COLO668 (cell line): ENCODE measurements at regions not wholly inside any gene's neighbourhood (a gene's known extent, or its start where the extent isn't known, plus 50 kb on each side); places are given as distances from the start of the nearest gene placed in this dataset.

Experiments used
- DNase-seq: peaks from one replicate; lab custom pipeline; 2025; ENCODE audit not compliant: unreplicated experiment; lab: John Stamatoyannopoulos, UW

GRCh38 chr2:59936048-59936447 is 617.4 kb downstream of the BCL11A start:
- DNase-seq = peak; percentile 11

- DNase-seq = no peak
These were observed 618.4 kb downstream of the BCL11A start for GRCh38 chr2:59935005-59935404.

DNA sequence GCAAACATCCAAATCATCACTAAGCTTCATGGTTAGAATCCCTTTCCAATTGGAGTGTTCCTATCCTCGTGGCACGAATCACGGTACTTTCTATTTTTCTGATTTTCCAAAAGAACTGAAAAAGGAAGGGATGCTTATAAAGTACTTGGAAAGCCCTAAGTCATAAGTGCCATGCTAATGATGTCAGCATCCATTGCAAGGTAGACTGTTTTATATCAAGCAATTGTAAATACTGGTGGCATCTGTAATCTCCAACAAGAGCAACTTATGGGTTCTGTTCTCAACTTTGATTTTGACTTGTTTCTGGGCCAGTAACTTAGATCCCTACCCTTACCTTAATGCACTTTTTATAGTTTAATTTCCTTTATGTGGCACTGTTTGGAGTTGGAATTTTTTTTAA is 619.5 kb downstream of the BCL11A start:
- DNase-seq = no peak

GRCh38 chr2:59932341-59932740 is 621.1 kb downstream of the BCL11A start:
- DNase-seq = peak; percentile 7

DNA sequence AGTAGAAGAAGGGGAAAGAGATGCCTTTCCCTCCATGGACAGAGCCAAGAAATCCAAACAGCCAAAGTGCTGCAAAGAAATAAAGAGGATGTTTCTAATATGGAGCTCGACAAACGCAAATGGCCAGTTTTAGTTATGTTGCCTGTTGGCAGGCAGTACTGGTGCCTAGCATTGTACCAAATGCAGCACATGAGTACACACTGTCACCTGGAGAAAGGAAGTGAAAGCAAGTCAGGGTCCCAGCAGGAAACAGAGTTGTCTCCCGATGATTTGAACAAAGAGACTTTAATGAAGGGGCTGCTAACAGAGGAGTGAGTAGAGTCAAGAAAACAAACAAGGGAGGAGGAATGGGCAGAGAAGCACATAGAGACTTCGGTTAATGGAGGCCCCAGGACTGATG is 623.0 kb downstream of the BCL11A start:
- DNase-seq = no peak

GRCh38 chr2:59926731-59927130 is 626.7 kb downstream of the BCL11A start:
- no peak for DNase-seq

GRCh38 chr2:59925321-59925720 is 628.1 kb downstream of the BCL11A start:
- DNase-seq = no peak

DNA sequence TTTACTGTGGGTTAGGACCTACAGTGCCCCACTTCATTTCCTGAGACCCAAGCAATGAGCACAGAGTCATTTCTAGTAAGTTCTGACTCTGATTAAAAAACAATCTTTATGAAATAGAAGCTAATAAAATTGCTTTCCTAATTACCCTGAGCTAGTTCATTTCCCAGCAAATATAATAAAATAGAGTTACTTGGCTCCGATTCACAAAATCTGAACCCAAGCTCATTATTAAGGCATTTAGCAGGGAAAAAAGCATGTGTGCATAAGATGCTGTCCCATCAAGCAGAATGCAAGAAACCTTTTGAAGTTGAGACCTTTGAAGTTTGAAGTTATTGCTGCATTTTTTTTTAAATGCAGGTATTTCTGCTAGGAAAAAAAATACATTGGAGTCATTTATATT is 629.1 kb downstream of the BCL11A start:
- DNase-seq = no peak

- no peak for DNase-seq
These were observed 631.0 kb downstream of the BCL11A start for GRCh38 chr2:59922450-59922849.

- no peak for DNase-seq
These were observed 631.7 kb downstream of the BCL11A start for GRCh38 chr2:59921743-59922142.

DNA sequence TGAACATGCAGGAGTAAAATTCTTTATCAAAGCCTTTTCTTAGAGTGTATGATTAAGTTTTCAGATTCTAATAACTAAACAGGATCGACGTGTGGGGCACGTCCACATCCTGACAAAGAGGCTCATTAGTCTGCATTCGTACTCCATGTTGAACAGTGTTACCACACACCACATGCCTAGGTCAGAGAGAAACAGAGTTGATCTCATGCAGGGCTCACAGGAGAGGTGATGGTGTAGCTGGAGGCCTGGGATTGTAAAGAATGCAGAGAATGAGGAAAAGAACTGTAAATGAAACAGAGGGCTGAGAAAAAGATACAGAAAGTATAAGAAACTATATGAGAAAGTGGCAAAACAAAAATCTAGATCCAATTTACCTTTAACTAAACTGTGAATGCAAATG is 632.5 kb downstream of the BCL11A start:
- no peak for DNase-seq

GRCh38 chr2:59920307-59920706 is 633.1 kb downstream of the BCL11A start:
- DNase-seq = no peak

- DNase-seq = no peak
These were observed 633.9 kb downstream of the BCL11A start for GRCh38 chr2:59919579-59919978.

- DNase-seq = no peak
These were observed 641.4 kb downstream of the BCL11A start for GRCh38 chr2:59912042-59912441.

DNA sequence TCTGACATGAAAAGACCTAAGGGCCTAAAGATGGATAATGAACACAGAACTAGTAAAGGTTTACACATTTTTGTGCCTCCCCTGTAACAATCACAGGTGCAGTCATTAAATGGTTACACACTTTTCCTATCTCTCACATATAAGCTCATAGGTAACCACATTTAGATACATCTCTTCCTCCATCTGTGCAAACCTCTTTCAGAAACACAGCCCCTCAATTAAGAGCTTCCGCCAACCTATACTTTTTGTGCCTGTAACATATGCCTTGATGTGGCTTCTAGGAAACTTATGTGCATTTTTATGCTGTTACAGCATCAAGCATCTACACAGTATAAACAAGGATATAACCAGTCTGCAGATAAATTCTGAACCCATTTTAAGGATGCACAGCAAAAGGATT is 643.3 kb downstream of the BCL11A start:
- DNase-seq = no peak

DNA sequence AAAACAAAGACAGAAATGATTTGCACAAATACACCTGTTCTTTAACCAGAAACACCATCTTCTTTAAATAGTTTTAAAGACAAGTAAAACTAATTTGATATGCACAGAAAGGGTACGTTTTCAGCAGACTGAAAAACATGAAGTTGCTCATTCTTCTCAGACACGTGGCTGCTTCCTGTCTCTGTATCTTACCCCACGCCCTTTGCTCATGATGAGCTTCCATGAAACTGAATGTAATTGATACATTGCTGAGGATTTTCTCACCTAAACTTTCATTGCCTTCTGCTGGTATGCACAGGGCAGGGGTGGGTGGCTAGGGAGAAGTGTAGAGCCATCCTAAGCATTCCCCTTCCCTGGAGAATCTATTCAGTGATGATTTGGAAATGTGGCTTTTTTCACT is 644.3 kb downstream of the BCL11A start:
- no peak for DNase-seq

DNA sequence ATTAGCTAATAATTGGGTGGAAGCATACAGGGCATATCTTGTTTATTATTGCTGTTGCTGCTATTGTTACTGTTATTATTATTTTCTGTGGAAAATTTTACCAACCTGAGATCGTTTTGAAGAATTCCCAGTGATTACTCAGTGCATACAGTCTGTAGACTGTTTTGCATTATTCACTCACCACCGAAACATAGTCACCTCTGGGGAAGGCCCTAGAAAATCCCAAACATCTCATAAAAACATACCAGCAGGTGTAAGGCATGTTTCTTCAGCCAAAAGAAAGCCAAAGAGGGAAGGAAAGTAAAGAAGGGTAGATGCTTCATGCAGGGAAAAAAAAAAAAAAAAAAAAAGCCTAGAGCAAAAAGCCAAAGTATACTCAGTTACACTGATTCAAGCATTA is 647.7 kb downstream of the BCL11A start:
- no peak for DNase-seq

DNA sequence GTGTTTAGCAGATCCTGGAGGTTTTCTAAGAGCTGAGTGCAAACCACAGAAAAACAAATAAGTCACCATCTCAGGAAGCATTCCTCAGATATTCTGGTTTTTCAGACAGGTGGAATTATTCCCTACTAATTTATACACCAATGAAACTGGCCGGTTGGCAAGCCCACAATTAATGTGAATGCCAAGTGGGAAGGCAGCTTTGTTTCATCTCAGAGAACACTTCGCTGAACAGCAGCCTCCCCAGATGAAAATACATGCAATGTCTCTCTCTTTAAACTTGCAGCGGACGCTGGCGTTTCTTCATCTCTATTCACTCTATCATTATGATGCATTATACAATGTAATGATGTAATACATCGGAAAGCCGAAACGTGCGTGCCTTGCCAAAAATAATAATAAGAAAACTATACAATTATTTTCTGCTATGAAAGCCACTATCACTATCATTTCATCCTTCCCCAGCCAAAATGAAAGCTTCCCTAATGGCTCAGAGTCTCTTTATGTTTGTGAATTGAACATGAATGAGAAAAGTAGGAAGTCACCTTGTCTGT is 649.4 kb downstream of the BCL11A start:
- DNase-seq = no peak

DNA sequence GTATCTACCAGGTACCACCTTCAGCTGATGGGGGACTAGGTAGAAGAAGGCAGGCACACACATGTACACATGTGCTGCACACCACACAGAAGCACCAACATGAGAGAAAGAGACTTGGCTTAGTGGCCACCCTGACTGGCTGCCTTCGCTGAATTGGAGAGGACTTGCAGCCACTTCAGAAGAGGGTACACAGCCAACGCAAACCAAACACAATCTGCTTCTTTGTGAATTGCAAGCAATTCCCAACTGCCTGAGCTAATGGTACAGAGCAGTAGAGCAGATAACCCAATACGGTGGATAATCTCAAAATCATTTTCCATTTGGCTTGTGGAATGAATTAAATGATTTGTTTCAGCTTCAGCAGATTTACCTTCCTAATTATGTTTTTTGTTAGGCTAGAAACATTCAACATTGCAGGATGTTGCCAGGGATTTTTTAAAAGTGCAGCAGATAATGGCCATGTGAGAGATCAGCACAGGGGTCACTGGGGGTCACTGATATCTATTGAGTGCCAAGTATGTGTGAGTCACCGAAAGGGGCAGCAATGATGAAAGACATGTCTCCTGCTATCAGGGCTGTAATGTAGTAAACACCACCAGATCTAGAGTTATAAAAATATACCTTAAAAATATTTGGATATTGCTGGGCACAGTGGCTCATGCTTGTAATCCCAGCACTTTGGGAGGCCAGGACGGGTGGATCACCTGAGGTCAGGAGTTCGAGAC is 652.6 kb downstream of the BCL11A start:
- peak; percentile 18 for DNase-seq

DNA sequence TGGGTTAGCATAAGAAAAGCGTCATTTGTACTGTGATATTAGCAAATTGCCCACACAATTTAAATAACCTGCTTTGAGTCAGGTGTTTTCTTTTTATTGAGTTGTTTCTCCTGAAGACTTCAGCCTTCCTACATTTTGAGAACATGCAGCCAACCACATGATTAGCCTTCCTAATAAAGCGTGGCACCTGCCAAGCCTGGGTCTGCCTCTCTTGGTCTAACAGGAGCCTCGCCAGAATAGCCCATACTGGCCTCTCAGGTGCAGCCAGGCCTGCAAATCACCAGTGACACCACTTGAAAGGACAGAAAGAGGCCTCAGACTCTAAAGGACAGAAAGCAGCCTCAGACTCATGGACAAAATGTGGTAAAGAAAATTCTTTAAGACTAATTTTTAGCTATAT is 653.8 kb downstream of the BCL11A start:
- DNase-seq = peak; percentile 7

- DNase-seq = no peak
These were observed 656.8 kb downstream of the BCL11A start for GRCh38 chr2:59896499-59897245.

- no peak for DNase-seq
These were observed 659.8 kb downstream of the BCL11A start for GRCh38 chr2:59893612-59894011.
